Keratinocyte (primary cell): ENCODE measurements at regions not wholly inside any gene's neighbourhood (a gene's known extent, or its start where the extent isn't known, plus 50 kb on each side); places are given as distances from the start of the nearest gene placed in this dataset.

Source experiments
- CTCF ChIP-seq, 3 experiments: IDR thresholded peaks in 1 of 3; conservative IDR thresholded peaks in 1 of 3; optimal IDR thresholded peaks in 1 of 3; 2 replicates in 2 of 3; 3 replicates in 1 of 3; pipeline versions ENCODE3 to v1.5.1; 2011; ENCODE audit warnings: low read length in 3 of 3, mild to moderate bottlenecking in 3 of 3, moderate library complexity in 2 of 3, control low read depth in 1 of 3, inconsistent platforms in 1 of 3; ENCODE audit not compliant: insufficient read depth in 2 of 3; ENCODE audit errors: extremely low read depth in 1 of 3
- EZH2 ChIP-seq: IDR thresholded peaks from one replicate; pipeline ENCODE4 v1.6.1; 2012; ENCODE audit warnings: inconsistent platforms, mild to moderate bottlenecking, low read length, moderate library complexity

- TF ChIP-seq EZH2 (no peak), CTCF (optimal IDR thresholded peaks at IDR 0.05 in 1 of 3, IDR thresholded peaks at IDR 0.05 in 1 of 3, conservative IDR thresholded peaks at IDR 0.05 in 1 of 3; ENCODE audit: extremely low read depth in 1 of 3, insufficient read depth in 2 of 3, low read length in 3 of 3) (no peak)
Observed at GRCh38 chr3:124483915-124484470, 246.3 kb upstream of the UMPS start.
